ENCODE measurements at regions not wholly inside any gene's neighbourhood (a gene's known extent, or its start where the extent isn't known, plus 50 kb on each side); places are given as distances from the start of the nearest gene placed in this dataset.

DNA sequence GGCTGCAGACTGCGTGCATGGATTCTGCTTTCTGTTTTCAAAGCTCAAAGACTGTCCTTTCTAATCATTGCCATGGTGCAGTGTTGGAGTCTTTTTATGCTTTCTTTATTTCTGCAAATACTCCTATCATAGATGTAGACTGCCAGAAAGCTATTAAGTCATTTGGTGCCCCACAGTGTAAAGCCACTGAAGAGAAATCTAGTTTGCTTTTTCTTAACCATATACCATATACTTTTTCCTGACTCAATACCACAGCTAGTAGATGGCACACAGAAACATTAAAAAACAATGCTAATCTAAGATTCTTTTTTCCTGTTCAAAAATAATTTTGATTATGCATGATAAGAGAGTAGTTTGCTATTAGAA is 109.9 kb upstream of the RAB27B start:
- TF ChIP-seq, protein P1, sequence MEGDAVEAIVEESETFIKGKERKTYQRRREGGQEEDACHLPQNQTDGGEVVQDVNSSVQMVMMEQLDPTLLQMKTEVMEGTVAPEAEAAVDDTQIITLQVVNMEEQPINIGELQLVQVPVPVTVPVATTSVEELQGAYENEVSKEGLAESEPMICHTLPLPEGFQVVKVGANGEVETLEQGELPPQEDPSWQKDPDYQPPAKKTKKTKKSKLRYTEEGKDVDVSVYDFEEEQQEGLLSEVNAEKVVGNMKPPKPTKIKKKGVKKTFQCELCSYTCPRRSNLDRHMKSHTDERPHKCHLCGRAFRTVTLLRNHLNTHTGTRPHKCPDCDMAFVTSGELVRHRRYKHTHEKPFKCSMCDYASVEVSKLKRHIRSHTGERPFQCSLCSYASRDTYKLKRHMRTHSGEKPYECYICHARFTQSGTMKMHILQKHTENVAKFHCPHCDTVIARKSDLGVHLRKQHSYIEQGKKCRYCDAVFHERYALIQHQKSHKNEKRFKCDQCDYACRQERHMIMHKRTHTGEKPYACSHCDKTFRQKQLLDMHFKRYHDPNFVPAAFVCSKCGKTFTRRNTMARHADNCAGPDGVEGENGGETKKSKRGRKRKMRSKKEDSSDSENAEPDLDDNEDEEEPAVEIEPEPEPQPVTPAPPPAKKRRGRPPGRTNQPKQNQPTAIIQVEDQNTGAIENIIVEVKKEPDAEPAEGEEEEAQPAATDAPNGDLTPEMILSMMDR (tag by site-specific recombination; IDR thresholded peaks at IDR 0.05), result no peak
- TF ChIP-seq ZNF155 (tag by site-specific recombination; IDR thresholded peaks at IDR 0.05) (no peak), ZNF292 (tag by site-specific recombination; IDR thresholded peaks at IDR 0.05; ENCODE audit: borderline replicate concordance, low read depth) (no peak), ZNF335 (tag by site-specific recombination; conservative IDR thresholded peaks at IDR 0.05) (no peak), ZBTB8A (tag by site-specific recombination; IDR thresholded peaks at IDR 0.05) (no peak), YY1 (tag by site-specific recombination; IDR thresholded peaks at IDR 0.05) (no peak), ZNF146 (tag by site-specific recombination; IDR thresholded peaks at IDR 0.05) (no peak), ZNF19 (tag by site-specific recombination; IDR thresholded peaks at IDR 0.05; ENCODE audit: low read depth) (no peak), ZBTB20 (tag by site-specific recombination; IDR thresholded peaks at IDR 0.05) (no peak), ZIC2 (tag by site-specific recombination; IDR thresholded peaks at IDR 0.05) (no peak), ZNF175 (tag by site-specific recombination; IDR thresholded peaks at IDR 0.05) (no peak), ZNF423 (tag by site-specific recombination; IDR thresholded peaks at IDR 0.05) (no peak), ZNF521 (tag by site-specific recombination; IDR thresholded peaks at IDR 0.05) (no peak)
- TF ChIP-seq, protein P2, sequence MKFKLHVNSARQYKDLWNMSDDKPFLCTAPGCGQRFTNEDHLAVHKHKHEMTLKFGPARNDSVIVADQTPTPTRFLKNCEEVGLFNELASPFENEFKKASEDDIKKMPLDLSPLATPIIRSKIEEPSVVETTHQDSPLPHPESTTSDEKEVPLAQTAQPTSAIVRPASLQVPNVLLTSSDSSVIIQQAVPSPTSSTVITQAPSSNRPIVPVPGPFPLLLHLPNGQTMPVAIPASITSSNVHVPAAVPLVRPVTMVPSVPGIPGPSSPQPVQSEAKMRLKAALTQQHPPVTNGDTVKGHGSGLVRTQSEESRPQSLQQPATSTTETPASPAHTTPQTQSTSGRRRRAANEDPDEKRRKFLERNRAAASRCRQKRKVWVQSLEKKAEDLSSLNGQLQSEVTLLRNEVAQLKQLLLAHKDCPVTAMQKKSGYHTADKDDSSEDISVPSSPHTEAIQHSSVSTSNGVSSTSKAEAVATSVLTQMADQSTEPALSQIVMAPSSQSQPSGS (tag by site-specific recombination; IDR thresholded peaks at IDR 0.05; ENCODE audit: low read depth), result no peak
